HG02642 (cell line): ENCODE measurements at regions not wholly inside any gene's neighbourhood (a gene's known extent, or its start where the extent isn't known, plus 50 kb on each side); places are given as distances from the start of the nearest gene placed in this dataset.

Experiments used
- ATAC-seq: cut with Tn5 transposase; IDR thresholded peaks from one replicate; pipeline ENCODE4 v1.9.1; 2021; ENCODE audit warnings: mild to moderate bottlenecking; ENCODE audit not compliant: unreplicated experiment, poor library complexity

DNA sequence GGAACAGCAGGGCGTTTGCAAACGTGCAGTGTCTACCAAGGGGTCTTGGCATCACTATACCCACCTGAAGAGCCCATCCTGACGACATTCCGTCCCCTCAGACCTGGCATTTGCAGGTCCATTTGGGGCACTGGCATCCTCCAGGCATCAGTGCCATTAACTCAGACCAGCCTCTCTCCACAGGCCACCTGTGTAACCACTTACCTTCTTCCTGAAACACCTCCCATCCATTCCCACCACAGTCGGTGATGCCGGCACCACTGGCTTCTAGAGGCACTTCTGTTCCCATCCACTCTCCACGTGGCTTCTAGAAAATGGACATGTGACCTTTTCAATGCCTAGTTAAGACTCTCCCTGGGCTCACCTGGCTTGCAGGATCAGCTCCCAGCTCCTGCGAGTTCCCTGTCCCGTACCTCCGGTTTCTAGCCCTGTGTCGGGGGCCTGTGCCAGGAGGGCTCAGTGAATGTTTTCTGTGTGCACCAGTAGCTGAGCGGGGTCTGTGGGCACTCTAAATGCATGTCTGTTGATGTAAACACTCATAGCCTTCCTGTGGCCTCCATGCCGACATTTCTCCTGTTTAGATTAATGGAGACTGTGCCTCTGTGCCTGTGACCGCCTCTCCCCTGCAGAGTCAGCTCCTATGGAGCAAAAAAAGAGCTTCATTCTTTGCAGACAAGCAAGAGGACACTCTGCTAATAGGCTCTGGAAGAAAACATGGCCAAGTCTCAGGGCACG lies 458.0 kb upstream of the HS6ST1 start:
- no peak for ATAC-seq

DNA sequence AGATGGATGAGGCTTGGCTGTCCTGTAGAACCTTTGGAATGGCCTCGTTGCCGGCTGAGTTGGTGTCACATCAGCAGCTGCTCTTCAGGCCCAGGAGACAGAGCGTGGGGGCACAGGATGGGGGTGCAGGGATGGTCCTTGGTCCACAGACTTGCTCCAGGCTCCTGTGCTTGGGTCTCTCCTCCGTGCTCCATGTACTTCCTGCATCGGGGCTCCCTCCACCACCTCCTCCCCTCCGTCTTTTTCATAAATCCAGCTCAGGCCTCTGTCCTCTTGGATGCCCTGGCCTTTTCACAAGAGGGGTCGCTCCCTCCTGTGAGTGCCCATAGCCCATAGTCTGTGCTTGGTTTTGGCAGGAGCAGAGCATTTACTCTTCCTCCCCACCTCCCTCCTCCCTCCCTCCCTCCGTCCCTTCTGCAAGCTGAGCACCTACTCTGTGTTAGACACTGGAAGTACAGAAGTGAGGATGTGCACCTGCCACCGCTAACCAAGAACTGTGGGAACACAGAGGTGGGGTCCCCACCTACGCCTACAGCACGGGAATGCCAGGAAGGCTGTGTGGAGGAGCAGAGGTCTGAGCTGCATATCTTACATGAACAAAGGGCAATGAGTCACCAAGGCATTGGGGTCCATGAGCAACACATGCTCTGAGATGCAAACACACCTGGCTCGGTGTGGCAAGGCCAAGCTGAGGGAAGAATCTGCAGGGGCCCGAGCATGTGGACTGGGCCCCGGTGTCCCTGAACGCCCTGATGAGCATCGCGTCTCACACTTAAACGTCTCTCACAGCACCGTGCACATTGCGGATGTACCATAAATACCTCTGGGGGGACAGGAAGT lies 458.7 kb upstream of the HS6ST1 start:
- no peak for ATAC-seq

DNA sequence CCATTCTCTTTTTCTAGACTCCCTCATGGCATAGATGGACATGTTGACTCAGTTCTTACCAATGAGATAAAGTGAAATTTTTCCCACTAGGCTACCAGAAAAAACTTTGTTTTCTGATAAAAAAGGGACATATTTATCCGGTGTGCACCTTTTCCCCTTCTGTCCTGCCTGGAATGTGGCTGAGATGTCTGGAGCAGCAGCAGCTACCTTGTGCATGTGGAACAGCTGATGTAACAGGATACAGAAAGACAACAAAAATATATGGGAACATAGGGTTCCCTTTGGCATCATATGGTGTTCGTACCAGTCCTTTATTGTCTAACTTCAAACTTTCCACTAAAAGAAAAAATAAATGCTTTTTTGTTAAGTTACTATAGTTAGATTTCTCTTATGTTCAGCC lies 460.2 kb upstream of the HS6ST1 start:
- ATAC-seq: no peak

DNA sequence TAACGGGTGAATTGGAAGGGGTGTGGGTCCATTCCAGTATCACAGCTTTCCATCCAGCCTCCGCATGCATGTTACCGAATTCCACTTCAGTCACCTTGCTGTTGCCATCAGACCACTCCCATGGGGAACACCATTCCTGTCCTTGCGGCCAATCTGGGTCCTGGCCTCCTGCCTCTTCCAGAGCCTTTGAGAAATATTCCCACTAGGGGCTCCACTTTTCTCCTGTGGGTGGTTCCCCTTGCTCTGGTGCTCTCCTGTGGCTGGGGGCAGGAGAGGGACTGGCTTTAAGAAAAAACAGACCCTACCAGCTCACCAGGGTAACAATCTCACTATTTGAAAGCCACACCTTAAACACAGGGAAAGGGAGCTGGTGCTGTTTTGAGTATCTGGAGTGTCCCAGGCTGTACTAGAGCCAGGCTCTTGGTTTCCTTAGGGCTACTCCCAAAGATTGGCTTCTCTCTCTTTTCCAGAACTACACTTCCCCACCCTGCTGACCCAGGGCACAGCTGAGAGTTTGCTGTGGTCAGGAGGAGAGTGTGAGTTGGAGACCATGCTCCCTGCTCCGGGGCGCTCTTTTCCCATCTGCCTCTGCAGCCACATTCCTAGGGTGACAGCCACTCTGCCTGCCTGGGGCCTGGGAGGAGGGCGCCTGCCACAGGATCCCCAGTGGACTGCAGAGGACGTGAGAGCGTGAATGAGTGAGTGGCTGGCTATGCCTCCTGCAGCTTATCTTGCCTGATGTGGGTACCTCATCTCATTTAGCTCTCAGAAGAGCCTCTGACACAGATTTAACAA lies 460.8 kb upstream of the HS6ST1 start:
- ATAC-seq: no peak

DNA sequence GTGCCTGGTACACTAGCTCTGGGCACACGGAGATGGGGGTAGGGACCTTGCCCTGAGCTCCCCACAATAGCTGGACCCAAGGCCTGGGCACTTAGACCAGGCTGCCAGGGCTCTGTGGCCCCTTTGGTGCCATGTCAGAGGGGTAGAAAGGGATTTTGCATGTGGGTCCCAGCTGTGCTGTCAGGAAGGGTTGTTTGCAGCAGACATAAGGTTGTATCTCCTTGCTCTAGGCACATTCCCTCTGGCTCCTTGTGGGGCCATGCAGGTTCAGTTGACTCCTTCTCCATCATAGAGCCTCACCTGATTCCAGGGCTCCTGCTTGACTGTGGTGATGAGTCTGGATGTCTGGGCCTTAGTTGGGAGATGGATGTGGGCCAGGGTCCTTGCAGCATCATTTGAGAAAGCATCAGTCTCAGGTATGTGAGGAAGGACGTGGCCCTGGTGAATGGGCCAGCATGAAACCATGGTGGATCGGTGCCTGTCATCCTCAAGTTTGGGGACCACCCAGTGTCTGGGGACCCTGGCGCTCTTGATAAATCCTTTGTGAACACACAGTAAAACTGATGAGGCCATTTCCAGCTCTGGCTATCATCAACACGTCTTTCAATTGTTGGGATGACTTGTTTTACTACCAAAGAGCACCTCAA lies 461.9 kb upstream of the HS6ST1 start:
- no peak for ATAC-seq

DNA sequence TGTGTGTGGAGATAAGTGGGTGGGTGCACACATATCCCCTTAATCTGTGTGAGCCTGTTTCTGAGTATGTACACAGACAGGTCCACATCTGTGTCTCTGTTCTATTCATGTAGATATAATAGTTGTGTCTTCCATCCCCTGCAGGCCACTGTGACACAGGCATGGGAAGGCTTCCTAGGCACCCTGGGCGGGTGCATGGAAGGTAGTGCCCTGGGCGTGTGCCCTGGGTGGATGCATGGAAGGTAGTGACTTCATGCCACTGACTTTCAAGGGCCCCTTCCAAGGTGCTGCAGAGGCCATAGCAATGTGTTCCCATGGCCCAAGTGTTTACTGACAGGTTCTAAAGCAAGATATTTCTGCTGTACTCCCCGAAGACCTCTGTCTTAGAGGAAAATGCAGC lies 462.5 kb upstream of the HS6ST1 start:
- no peak for ATAC-seq

DNA sequence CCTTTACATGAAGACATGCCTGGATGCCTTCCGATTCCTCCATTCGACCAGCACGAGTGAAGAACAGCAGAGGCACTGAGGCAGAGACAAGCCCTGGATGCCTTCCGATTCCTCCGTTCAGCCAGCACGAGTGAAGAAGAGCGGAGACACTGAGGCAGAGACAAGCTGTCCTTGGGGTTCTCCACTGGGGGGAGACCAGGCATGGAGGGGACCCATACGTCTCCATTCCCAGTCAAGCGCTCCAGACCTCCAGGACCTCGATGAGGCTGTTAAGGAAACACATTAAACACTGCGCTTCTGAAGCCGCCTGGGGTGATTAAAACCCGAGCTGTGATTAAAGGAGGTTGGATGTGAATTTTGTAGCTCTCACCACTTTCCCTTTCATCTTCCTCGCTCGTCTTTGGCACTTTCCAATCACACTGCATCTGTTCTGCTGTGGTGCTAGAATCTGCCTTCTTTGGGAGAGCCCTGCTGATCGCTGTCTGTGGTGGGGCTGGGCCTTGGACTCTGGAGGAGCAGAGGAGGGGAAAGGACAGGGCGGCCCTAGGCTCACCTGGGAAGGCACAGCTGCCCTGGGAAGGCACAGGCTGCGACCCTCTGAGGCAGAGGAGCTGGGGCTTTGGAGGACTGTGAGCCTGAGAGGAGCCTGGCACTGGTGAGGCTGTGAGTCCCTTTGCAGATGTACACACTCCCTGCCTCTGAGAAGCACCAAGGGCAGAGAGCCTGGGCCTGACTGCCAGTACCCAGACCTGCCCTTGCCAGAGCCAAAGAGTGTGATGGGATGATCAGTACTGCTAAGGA lies 463.1 kb upstream of the HS6ST1 start:
- no peak for ATAC-seq

DNA sequence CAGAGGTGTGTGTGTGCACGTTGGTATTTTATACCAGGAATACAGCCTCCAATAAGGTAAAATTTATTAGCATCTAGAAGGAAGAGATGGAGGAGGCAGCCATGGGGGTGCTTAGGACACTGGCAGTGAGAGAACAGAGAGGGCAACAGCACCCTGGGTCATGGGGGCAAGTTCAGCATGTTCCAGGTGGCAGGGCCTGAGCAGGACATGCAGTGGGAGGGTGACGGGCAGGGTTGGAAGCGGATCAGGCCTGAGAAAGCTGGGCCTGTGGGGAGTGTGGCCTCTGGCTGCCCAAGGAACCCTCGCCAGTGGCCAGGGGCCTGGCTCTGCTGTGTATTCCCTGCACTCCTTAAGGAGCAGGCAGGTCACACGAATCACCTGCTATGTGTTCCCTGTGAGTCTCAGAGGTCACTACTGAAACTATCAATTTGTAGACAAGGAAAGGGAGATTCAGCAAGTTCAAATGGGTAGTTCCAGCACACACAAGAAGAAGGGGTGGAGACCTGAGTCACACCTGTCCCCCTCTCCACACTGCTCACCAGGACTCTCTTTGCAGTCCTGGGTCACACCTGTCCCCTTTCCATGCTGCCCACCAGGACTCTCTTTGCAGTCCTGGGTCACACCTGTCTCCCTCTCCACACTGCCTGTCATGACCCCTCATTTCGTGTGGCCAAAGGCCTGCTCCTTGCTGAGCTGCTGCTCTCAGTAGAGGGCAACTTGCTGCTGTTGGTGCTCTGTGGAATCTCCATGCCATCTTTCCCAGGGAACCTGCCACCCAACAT lies 463.9 kb upstream of the HS6ST1 start:
- no peak for ATAC-seq

DNA sequence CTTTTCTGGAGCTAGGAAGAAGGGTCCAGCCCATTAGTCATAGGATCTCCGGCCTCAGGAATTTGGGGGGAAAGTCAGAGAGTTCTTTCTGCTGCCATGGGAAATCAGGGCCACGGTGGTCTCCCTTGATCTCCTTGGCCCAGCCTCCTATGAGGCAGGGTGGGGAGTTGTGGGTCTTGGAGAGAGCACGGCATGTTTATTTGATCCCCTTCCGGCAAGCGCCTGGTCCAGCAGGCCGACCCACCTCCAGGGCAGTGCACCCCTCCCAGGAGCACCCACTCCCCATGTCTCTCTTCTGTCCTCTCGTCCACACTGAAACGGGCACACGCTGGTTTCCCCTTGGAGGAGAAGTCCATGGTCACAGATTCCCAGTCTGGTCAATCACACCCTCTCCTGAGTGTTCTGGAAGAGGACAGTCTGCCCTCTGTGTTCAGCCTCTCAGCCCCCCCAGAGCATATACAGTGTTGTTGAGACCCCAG lies 464.6 kb upstream of the HS6ST1 start:
- no peak for ATAC-seq

DNA sequence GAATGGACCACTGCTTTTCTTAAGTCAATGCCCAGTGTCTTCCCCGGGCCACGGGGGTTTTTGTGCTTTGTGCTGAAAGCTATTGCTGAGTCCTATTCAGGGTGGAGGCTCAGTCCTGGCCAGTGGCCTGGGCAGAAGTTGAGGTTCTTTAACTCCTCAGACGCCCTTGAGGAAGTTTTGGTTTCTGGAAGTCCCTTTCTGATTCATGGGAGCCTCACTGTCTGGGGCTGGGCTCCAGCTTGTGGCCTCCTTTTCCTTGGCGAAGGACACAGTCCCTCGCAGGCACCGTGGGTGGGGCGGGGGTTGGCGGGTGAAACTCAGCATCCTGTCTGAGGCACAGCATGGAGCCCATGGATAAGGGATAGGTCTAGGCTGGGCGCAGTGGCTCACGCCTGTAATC lies 465.2 kb upstream of the HS6ST1 start:
- ATAC-seq: no peak

DNA sequence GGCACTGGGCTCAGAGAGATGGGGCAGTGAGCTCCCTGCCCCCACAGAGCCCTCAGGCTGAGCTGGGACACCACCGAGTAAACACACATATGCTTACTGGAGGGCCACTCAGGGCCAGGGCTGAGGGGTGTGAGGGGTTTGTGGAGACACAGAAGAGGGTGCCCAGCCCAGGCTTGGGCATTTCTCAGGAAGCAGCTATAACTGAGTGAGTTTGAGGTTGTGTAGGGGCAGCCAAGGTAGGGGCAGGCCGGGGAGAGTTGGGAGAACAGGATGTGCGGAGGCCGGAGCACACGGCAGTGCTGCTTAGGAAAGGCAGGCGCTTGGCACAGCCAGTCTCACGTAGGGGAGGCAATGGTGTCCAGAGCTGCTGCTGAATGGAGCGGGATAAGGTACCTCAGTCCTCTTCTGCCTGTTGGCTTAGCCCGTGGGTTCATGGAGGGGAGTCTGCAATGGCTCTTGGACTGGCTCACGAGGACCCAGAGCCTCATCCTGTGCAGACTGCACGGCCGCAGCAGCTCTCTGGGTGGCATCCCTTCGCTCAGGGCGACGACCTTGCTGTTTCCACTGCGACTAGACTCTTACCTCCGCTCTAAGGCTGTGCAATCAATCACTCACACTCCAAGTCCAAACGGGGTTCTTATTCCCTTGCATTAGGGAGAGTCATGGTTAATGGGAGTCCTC lies 466.1 kb upstream of the HS6ST1 start:
- no peak for ATAC-seq

DNA sequence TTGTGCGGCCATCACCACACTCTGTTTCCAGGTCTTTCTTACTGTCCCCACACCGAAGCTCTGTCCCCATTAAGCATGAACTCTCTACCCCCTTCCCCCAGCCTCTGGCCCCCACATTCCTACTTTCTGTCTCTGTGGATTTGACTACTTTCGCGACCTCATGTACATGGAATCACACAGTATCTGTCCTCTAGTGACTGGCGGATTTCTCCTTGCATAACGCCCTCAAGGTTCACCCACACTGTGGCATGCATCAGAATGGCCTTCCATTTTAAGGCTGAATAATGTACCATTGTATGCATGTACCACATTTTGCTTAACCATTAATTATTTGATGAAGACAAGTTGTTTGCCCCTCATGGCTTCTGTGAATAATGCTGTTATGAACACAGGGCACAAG lies 467.6 kb upstream of the HS6ST1 start:
- ATAC-seq: no peak

DNA sequence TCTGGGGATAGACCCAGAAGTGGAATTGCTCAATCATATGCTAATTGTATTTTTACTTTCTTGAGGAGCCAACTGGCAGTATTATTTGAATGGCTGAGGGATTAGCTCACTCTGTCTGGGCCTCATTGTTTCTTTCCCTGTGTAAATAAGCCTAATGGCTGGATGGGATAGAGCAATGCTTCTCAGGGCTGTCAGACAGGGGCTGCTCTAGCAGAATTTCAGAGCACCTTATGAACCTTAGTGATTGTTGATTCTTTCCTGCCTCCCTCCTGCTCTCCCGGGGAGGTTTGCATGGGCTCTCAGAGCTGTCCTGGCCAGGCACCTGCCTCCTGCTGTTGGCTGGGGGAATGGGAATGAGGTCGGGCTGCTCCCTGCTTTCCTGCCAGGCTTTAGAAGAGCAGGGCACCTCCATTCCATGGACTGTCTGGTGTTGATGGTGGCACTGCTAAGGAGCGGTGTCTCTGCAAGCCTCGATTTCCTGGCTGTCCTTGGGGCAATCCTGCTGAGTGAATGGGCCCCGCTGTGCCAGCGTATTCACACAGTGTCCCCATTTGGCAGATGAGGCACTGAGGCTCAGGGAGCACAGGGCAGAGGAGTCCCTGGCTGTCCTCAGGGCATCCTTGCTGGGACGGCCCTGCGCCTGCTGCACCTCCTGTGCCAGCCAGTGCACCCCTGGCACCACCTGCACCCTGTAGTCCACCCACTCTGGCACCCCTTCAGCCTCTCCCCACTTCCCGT lies 468.2 kb upstream of the HS6ST1 start:
- ATAC-seq: no peak

DNA sequence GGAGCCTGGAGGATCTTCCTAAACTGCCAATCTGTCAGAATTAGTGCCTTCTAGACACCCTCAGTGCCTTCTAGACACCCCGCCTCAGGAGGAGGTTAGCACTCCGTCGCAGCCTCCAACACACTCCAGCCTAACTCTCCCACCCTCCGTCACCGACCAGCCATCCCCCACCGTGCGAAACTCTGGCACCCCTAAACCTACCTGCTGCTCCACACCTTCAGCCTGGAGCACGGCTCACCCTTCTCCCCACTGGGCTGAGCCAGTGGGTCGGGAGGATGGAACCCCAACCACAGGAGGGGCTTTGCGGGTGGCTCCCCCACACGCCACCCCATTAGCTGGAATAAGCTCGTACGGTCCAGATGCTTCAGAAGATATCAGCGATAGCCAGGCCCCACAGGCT lies 468.9 kb upstream of the HS6ST1 start:
- ATAC-seq: no peak

DNA sequence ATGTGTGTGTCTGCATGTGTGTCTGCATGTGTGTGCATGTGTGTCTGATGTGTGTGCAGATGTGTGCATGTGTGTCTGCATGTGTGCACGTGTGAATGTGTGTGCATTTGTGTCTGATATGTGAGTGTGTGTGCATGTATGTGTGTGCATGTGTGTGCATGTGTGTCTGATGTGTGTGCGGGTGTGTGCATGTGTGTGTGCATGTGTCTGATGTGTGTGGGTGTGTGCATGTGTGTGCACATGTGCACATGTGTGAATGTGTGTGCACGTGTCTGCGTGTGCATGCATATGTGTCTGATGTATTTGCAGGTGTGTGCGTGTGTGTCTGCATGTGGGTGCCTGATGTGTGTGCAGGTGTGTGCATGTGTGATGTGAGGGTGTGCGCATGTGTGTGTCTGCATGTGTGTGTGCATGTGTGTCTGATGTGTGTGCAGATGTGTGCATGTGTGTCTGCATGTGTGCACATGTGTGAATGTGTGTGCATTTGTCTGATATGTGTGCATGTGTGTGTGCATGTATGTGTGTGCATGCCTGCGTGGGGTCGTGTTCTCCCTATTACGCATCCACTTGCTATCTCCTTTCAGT lies 470.1 kb upstream of the HS6ST1 start:
- no peak for ATAC-seq

DNA sequence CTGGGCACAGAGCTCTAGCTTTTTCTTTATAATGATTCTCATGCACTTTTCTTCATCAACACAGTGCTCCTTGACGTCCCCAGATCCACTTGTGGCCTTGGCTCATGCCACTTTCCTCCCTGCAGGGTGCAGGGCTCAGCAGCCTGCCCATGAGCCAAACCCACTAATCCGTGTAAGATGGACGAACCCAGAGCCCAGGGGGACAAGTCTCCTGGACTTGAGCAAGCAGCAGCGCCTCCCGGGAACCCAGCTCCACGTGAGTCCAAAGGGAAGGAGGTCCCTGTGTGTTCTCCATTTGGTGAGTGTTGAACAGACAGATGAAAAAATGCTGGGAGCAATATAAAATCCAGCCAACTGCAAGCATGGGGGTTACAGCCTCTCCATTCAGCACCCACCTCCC lies 470.6 kb upstream of the HS6ST1 start:
- ATAC-seq: no peak

DNA sequence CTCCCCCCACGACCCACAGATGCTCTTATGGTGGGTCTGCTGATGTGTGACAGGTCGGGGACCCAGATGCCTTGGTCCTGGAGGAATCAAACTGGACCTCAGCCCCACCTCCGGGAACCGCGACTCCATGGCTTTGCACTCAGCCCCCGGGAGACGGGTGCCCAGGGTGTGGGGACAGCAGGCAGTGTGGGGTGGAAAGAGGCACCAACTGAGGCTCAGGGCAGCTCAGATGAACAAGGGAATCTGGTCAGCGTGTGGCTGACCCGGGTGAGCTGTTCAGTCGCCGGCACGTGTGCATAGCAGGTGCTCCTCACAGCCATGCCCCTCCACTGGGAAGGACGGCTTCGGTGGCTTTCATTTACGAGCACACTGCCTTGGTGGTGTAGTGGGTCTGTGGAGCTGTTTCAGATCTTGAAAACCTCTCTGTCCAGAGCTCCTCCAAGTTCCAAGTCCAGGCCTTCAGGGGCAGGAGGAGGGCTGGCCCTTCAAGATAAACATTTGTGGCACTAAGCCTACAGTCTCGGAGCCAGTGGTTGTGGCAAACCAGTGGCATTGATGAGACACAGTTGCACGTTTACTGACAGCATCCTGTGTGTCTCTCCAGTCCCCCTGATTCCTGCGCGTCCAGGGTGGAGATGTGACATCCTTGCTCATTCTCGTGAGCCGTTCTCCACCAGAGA lies 471.2 kb upstream of the HS6ST1 start:
- no peak for ATAC-seq
